ENCODE measurements at regions not wholly inside any gene's neighbourhood (a gene's known extent, or its start where the extent isn't known, plus 50 kb on each side); places are given as distances from the start of the nearest gene placed in this dataset.

DNA sequence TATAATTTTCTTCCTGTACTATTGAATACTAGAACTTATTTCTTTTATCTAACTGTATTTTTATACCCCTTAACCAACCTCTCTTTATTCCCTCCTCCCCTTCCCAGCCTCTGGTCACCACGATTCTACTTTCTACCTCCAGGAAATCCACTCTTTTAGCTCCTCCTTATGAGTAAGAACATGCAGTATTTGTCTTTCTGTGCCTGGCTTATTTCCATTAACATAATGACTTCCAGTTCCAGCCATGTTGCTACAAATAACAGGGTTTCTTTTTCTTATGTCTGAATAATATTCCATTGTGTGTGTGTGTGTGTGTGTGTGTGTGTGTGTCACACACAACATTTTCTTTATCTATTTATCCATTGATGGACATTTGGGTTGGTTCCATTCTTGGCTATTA is 152.3 kb upstream of the OLIG3 start:
- TF ChIP-seq, protein P1, sequence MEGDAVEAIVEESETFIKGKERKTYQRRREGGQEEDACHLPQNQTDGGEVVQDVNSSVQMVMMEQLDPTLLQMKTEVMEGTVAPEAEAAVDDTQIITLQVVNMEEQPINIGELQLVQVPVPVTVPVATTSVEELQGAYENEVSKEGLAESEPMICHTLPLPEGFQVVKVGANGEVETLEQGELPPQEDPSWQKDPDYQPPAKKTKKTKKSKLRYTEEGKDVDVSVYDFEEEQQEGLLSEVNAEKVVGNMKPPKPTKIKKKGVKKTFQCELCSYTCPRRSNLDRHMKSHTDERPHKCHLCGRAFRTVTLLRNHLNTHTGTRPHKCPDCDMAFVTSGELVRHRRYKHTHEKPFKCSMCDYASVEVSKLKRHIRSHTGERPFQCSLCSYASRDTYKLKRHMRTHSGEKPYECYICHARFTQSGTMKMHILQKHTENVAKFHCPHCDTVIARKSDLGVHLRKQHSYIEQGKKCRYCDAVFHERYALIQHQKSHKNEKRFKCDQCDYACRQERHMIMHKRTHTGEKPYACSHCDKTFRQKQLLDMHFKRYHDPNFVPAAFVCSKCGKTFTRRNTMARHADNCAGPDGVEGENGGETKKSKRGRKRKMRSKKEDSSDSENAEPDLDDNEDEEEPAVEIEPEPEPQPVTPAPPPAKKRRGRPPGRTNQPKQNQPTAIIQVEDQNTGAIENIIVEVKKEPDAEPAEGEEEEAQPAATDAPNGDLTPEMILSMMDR (IDR thresholded peaks at IDR 0.05; ENCODE audit: insufficient read depth, low read length) = no peak
- TF ChIP-seq POLR2AphosphoS5 (IDR thresholded peaks at IDR 0.05; ENCODE audit: low read depth) = no peak
- TF ChIP-seq, protein P2, sequence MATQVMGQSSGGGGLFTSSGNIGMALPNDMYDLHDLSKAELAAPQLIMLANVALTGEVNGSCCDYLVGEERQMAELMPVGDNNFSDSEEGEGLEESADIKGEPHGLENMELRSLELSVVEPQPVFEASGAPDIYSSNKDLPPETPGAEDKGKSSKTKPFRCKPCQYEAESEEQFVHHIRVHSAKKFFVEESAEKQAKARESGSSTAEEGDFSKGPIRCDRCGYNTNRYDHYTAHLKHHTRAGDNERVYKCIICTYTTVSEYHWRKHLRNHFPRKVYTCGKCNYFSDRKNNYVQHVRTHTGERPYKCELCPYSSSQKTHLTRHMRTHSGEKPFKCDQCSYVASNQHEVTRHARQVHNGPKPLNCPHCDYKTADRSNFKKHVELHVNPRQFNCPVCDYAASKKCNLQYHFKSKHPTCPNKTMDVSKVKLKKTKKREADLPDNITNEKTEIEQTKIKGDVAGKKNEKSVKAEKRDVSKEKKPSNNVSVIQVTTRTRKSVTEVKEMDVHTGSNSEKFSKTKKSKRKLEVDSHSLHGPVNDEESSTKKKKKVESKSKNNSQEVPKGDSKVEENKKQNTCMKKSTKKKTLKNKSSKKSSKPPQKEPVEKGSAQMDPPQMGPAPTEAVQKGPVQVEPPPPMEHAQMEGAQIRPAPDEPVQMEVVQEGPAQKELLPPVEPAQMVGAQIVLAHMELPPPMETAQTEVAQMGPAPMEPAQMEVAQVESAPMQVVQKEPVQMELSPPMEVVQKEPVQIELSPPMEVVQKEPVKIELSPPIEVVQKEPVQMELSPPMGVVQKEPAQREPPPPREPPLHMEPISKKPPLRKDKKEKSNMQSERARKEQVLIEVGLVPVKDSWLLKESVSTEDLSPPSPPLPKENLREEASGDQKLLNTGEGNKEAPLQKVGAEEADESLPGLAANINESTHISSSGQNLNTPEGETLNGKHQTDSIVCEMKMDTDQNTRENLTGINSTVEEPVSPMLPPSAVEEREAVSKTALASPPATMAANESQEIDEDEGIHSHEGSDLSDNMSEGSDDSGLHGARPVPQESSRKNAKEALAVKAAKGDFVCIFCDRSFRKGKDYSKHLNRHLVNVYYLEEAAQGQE (IDR thresholded peaks at IDR 0.05; ENCODE audit: insufficient replicate concordance, low read depth) = no peak

All from HL-60 (cell line).